Liver (tissue), 8 donors: ENCODE measurements at regions not wholly inside any gene's neighbourhood (a gene's known extent, or its start where the extent isn't known, plus 50 kb on each side); places are given as distances from the start of the nearest gene placed in this dataset.

Experiments used
- DNase-seq: peaks from one replicate; pipeline ENCODE4 v3.0.0-alpha.2; 2017; ENCODE audit warnings: low spot score
- H3K27ac ChIP-seq, 2 donors: one replicate each; pipeline ENCODE4 v1.7.0; 2013; ENCODE audit warnings: inconsistent platforms in 2 of 2, low read length in 2 of 2, control low read depth in 1 of 2, low read depth in 1 of 2, mild to moderate bottlenecking in 1 of 2
- H3K27me3 ChIP-seq, 4 donors: one replicate each; pipeline versions ENCODE4 v1.6.1 to v1.7.0; 2013; ENCODE audit warnings: low read length in 3 of 4, inconsistent platforms in 1 of 4, mild to moderate bottlenecking in 1 of 4, moderate library complexity in 1 of 4; ENCODE audit not compliant: control insufficient read depth in 4 of 4, insufficient read depth in 4 of 4
- H3K36me3 ChIP-seq, 4 donors: one replicate each; pipeline versions ENCODE4 v1.6.1 to v1.7.0; 2013; ENCODE audit warnings: low read length in 3 of 4, mild to moderate bottlenecking in 3 of 4, low read depth in 1 of 4, moderate library complexity in 1 of 4; ENCODE audit not compliant: control insufficient read depth in 4 of 4, insufficient read depth in 3 of 4
- H3K4me1 ChIP-seq, 4 donors: one replicate each; pipeline versions ENCODE4 v1.6.1 to v1.7.0; 2013; ENCODE audit warnings: low read length in 3 of 4, mild to moderate bottlenecking in 3 of 4, moderate library complexity in 1 of 4; ENCODE audit not compliant: control insufficient read depth in 4 of 4, insufficient read depth in 4 of 4
- H3K4me3 ChIP-seq, 3 donors: one replicate each; pipeline versions ENCODE4 v1.6.1 to v1.7.0; 2013; ENCODE audit warnings: low read length in 3 of 3, control low read depth in 1 of 3, low read depth in 1 of 3, mild to moderate bottlenecking in 1 of 3
- H3K9ac ChIP-seq, 2 donors: one replicate each; pipeline ENCODE4 v1.7.0; 2013; ENCODE audit warnings: low read length in 2 of 2, mild to moderate bottlenecking in 2 of 2, moderate library complexity in 2 of 2, control low read depth in 1 of 2, low read depth in 1 of 2
- H3K9me3 ChIP-seq, 4 donors: one replicate each; pipeline versions ENCODE4 v1.6.1 to v1.7.0; 2013; ENCODE audit warnings: low read length in 3 of 4; ENCODE audit not compliant: control insufficient read depth in 4 of 4
- ATF3 ChIP-seq: IDR thresholded peaks from 2 replicates; pipeline ENCODE4 v1.6.1; 2016; ENCODE audit warnings: antibody characterized with exemption
- EGR1 ChIP-seq, 2 donors: IDR thresholded peaks; 2 replicates each; pipeline ENCODE4 v1.6.1; 2016 to 2018; ENCODE audit warnings: antibody characterized with exemption in 2 of 2, low read depth in 2 of 2
- FOXA1 ChIP-seq: IDR thresholded peaks from 2 replicates; pipeline ENCODE4 v1.6.1; 2016; ENCODE audit warnings: antibody characterized with exemption
- FOXA2 ChIP-seq: IDR thresholded peaks from 2 replicates; pipeline ENCODE4 v1.6.1; 2016; ENCODE audit warnings: antibody characterized with exemption
- GABPA ChIP-seq, 2 donors: IDR thresholded peaks in 1 of 2; conservative IDR thresholded peaks in 1 of 2; 2 replicates each; pipeline ENCODE4 v1.6.1; 2016; ENCODE audit warnings: antibody characterized with exemption in 2 of 2, mild to moderate bottlenecking in 1 of 2, moderate library complexity in 1 of 2
- HNF4A ChIP-seq, 2 donors: conservative IDR thresholded peaks; 2 replicates each; pipeline ENCODE4 v1.6.1; 2016; ENCODE audit warnings: antibody characterized with exemption in 2 of 2, mild to moderate bottlenecking in 2 of 2
- HNF4G ChIP-seq: IDR thresholded peaks from 2 replicates; pipeline ENCODE4 v1.6.1; 2016; ENCODE audit warnings: antibody characterized with exemption
- JUND ChIP-seq, 2 donors: IDR thresholded peaks; 2 replicates each; pipeline ENCODE4 v1.6.1; 2016; ENCODE audit warnings: antibody characterized with exemption in 2 of 2
- NR2F2 ChIP-seq: IDR thresholded peaks from 2 replicates; pipeline ENCODE4 v1.6.1; 2016; ENCODE audit warnings: antibody characterized with exemption
- RAD21 ChIP-seq, 2 donors: IDR thresholded peaks; 2 replicates each; pipeline ENCODE4 v1.6.1; 2016; ENCODE audit warnings: antibody characterized with exemption in 2 of 2, mild to moderate bottlenecking in 2 of 2
- REST ChIP-seq: IDR thresholded peaks from 2 replicates; pipeline ENCODE4 v1.6.1; 2016; ENCODE audit warnings: antibody characterized with exemption, mild to moderate bottlenecking
- RXRA ChIP-seq, 2 donors: IDR thresholded peaks; 2 replicates each; pipeline ENCODE4 v1.6.1; 2017 to 2018; ENCODE audit warnings: antibody characterized with exemption in 2 of 2, mild to moderate bottlenecking in 1 of 2
- SP1 ChIP-seq: IDR thresholded peaks from 2 replicates; pipeline ENCODE4 v1.6.1; 2018; ENCODE audit warnings: antibody characterized with exemption, mild to moderate bottlenecking
- TAF1 ChIP-seq: conservative IDR thresholded peaks from 2 replicates; pipeline ENCODE4 v1.6.1; 2016; ENCODE audit warnings: antibody characterized with exemption, mild to moderate bottlenecking
- YY1 ChIP-seq: IDR thresholded peaks from 2 replicates; pipeline ENCODE4 v1.6.1; 2016; ENCODE audit warnings: antibody characterized with exemption, mild to moderate bottlenecking
- ZBTB33 ChIP-seq: IDR thresholded peaks from 2 replicates; pipeline ENCODE4 v1.6.1; 2016; ENCODE audit warnings: antibody characterized with exemption
- WGBS: extraction: QIAGEN DNeasy Blood & Tissue Kit; methylation state at CpG from one replicate; pipeline ENCODE4 v1.1.7; 2013; 5-methylcytosine and 5-hydroxymethylcytosine counted together
- TF ChIP-seq, protein P1 (sequence below): IDR thresholded peaks from 2 replicates; pipeline ENCODE4 v1.6.1; 2016; ENCODE audit warnings: antibody characterized with exemption
- TF ChIP-seq, protein P2 (sequence below): fragments of 150-350 bp; IDR thresholded peaks from 2 replicates; pipeline ENCODE4 v1.5.1; 2017; ENCODE audit warnings: improper control_type of control experiment, low read depth, low read length; ENCODE audit not compliant: missing input control
- donor health status: healthy.
- donor health status: healthy.
- donor health status: healthy.
- donor health status: healthy.
- donor health status: healthy.

DNA sequence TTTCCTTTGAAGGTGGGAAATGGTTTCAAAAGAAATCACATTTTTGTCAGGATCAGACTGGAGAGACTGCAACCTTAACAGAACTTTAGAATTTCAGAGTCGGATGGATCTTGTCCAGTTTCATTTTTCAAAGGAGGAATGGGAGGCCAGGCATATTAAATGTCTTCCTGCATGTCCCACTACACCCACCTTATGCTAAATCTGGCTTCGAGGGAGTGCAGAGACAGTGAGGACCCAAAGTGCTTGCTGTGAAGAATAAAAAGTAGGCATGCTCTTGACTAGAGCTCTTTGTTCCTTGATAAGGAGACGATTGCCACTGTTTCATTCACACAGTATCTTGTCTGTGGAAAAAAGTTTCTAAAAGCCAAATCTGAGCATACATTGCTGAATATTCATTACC, 197.6 kb downstream of the SLC4A3 start:
- no peak overlapping the region for H3K27ac ChIP-seq
- WGBS, result 69% methylated on average over 3 of the region's 3 CpGs
- H3K4me3 ChIP-seq, result no peak overlapping the region
- H3K9me3 ChIP-seq, result peaks cover 0 to 4% (median 0%) of the 10 kb centered on the region in 4 donors
- no peak for TF ChIP-seq YY1
- TF ChIP-seq, protein P1, sequence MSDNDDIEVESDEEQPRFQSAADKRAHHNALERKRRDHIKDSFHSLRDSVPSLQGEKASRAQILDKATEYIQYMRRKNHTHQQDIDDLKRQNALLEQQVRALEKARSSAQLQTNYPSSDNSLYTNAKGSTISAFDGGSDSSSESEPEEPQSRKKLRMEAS, result no peak
- no peak for TF ChIP-seq ZBTB33
- no peak for TF ChIP-seq FOXA1
- no peak for TF ChIP-seq HNF4A (conservative IDR thresholded peaks at IDR 0.05)
- TF ChIP-seq REST, result no peak
- no peak for TF ChIP-seq FOXA2
- TF ChIP-seq ATF3, result no peak
- no peak for TF ChIP-seq GABPA (IDR thresholded peaks at IDR 0.05 in 1 of 2, conservative IDR thresholded peaks at IDR 0.05 in 1 of 2)
- no peak for TF ChIP-seq SP1
- TF ChIP-seq HNF4G, result no peak
- TF ChIP-seq TAF1, result no peak
- TF ChIP-seq, protein P2, sequence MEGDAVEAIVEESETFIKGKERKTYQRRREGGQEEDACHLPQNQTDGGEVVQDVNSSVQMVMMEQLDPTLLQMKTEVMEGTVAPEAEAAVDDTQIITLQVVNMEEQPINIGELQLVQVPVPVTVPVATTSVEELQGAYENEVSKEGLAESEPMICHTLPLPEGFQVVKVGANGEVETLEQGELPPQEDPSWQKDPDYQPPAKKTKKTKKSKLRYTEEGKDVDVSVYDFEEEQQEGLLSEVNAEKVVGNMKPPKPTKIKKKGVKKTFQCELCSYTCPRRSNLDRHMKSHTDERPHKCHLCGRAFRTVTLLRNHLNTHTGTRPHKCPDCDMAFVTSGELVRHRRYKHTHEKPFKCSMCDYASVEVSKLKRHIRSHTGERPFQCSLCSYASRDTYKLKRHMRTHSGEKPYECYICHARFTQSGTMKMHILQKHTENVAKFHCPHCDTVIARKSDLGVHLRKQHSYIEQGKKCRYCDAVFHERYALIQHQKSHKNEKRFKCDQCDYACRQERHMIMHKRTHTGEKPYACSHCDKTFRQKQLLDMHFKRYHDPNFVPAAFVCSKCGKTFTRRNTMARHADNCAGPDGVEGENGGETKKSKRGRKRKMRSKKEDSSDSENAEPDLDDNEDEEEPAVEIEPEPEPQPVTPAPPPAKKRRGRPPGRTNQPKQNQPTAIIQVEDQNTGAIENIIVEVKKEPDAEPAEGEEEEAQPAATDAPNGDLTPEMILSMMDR, result no peak
- no peak for TF ChIP-seq RAD21 (IDR thresholded peaks at IDR 0.05)
- no peak for TF ChIP-seq NR2F2
- no peak for TF ChIP-seq JUND (IDR thresholded peaks at IDR 0.05)
- TF ChIP-seq EGR1 (IDR thresholded peaks at IDR 0.05; ENCODE audit: low read depth in 2 of 2), result no peak
- no peak for DNase-seq
- no peaks in the 10 kb centered on the region for H3K36me3 ChIP-seq
- H3K4me1 ChIP-seq, result no peaks in the 10 kb centered on the region
- H3K9ac ChIP-seq, result no peak overlapping the region
- peaks cover 0 to 9% (median 1%) of the 10 kb centered on the region in 4 donors for H3K27me3 ChIP-seq

GRCh38 chr2:219828127-219828526, 200.7 kb downstream of the SLC4A3 start:
- peaks cover 0 to 4% (median 1%) of the 10 kb centered on the region in 4 donors for H3K27me3 ChIP-seq
- H3K9ac ChIP-seq, result no peak overlapping the region
- H3K36me3 ChIP-seq, result no peaks in the 10 kb centered on the region
- H3K9me3 ChIP-seq, result peaks cover 0 to 2% (median 0%) of the 10 kb centered on the region in 4 donors
- no peak for DNase-seq
- no peaks in the 10 kb centered on the region for H3K4me1 ChIP-seq
- WGBS, result 60% methylated on average over 5 of the region's 5 CpGs
- no peak overlapping the region for H3K27ac ChIP-seq
- H3K4me3 ChIP-seq, result no peak overlapping the region
- TF ChIP-seq FOXA1, result no peak
- TF ChIP-seq FOXA2, result no peak
- TF ChIP-seq TAF1, result no peak
- no peak for TF ChIP-seq HNF4A (conservative IDR thresholded peaks at IDR 0.05)
- TF ChIP-seq YY1, result no peak
- TF ChIP-seq REST, result no peak
- TF ChIP-seq RAD21 (IDR thresholded peaks at IDR 0.05), result no peak
- no peak for TF ChIP-seq RXRA (IDR thresholded peaks at IDR 0.05)
- no peak for TF ChIP-seq ATF3
- TF ChIP-seq, protein P2, result no peak
